ENCODE measurements at regions not wholly inside any gene's neighbourhood (a gene's known extent, or its start where the extent isn't known, plus 50 kb on each side); places are given as distances from the start of the nearest gene placed in this dataset.

- no peak for DNase-seq
These were observed 233.3 kb downstream of the CTTN start for GRCh38 chr11:70631624-70632047.

GRCh38 chr11:70633610-70634009 lies 235.3 kb downstream of the CTTN start:
- DNase-seq: no peak

GRCh38 chr11:70636659-70637058 lies 238.3 kb downstream of the CTTN start:
- no peak for DNase-seq

GRCh38 chr11:70637186-70637800 lies 239.0 kb downstream of the CTTN start:
- DNase-seq: no peak

GRCh38 chr11:70637949-70638583 lies 239.7 kb downstream of the CTTN start:
- no peak for DNase-seq

- no peak for DNase-seq
These were observed 242.1 kb downstream of the CTTN start for GRCh38 chr11:70640408-70640807.

GRCh38 chr11:70641369-70641768 lies 243.0 kb downstream of the CTTN start:
- DNase-seq: peak; percentile 36

- no peak for DNase-seq
These were observed 243.9 kb downstream of the CTTN start for GRCh38 chr11:70642266-70642665.

GRCh38 chr11:70643642-70644041 lies 245.3 kb downstream of the CTTN start:
- DNase-seq: no peak

- no peak for DNase-seq
These were observed 246.2 kb downstream of the CTTN start for GRCh38 chr11:70644343-70645060.

- no peak for DNase-seq
These were observed 247.2 kb downstream of the CTTN start for GRCh38 chr11:70645537-70645936.

GRCh38 chr11:70646272-70647049 lies 248.1 kb downstream of the CTTN start:
- no peak for DNase-seq

- DNase-seq: no peak
These were observed 249.1 kb downstream of the CTTN start for GRCh38 chr11:70647188-70648166.

- no peak for DNase-seq
These were observed 252.0 kb downstream of the CTTN start for GRCh38 chr11:70650075-70650909.

GRCh38 chr11:70651031-70651430 lies 252.7 kb downstream of the CTTN start:
- no peak for DNase-seq

- peak; percentile 56 for DNase-seq
These were observed 255.7 kb downstream of the CTTN start for GRCh38 chr11:70654016-70654415.

GRCh38 chr11:70655816-70656215 lies 257.5 kb downstream of the CTTN start:
- no peak for DNase-seq

- DNase-seq: no peak
These were observed 257.9 kb downstream of the CTTN start for GRCh38 chr11:70656252-70656651.

- DNase-seq: no peak
These were observed 261.9 kb downstream of the CTTN start for GRCh38 chr11:70660059-70660888.

GRCh38 chr11:70660889-70661197 lies 262.5 kb downstream of the CTTN start:
- DNase-seq: no peak
